Ishikawa (cell line): ENCODE measurements at regions not wholly inside any gene's neighbourhood (a gene's known extent, or its start where the extent isn't known, plus 50 kb on each side); places are given as distances from the start of the nearest gene placed in this dataset.

Experiments
- CEBPB ChIP-seq: IDR thresholded peaks from 2 replicates; pipeline ENCODE4 v1.6.1; 2012
- EGR1 ChIP-seq: IDR thresholded peaks from 2 replicates; pipeline ENCODE4 v1.6.1; 2012
- EP300 ChIP-seq: IDR thresholded peaks from 2 replicates; pipeline ENCODE4 v1.6.1; 2012; ENCODE audit warnings: borderline replicate concordance
- FOXM1 ChIP-seq: IDR thresholded peaks from 2 replicates; pipeline ENCODE4 v1.6.1; 2012; ENCODE audit warnings: low read depth, borderline replicate concordance
- NFIC ChIP-seq: IDR thresholded peaks from 2 replicates; pipeline ENCODE4 v1.6.1; 2012
- RAD21 ChIP-seq: IDR thresholded peaks from 2 replicates; pipeline ENCODE4 v1.6.1; 2012; ENCODE audit warnings: low read depth
- TAF1 ChIP-seq: IDR thresholded peaks from 2 replicates; pipeline ENCODE4 v1.6.1; 2012; ENCODE audit warnings: low read depth, mild to moderate bottlenecking
- TEAD4 ChIP-seq: IDR thresholded peaks from 2 replicates; pipeline ENCODE4 v1.6.1; 2012
- YY1 ChIP-seq: IDR thresholded peaks from 2 replicates; pipeline ENCODE4 v1.6.1; 2012; ENCODE audit warnings: low read depth
- ZBTB7A ChIP-seq: IDR thresholded peaks from 2 replicates; pipeline ENCODE4 v1.6.1; 2012; ENCODE audit warnings: low read depth
- TF ChIP-seq, protein P1 (sequence below): IDR thresholded peaks from 2 replicates; pipeline ENCODE4 v1.6.1; 2012; ENCODE audit warnings: low read depth, mild to moderate bottlenecking
- TF ChIP-seq, protein P2 (sequence below): IDR thresholded peaks from 2 replicates; pipeline ENCODE4 v1.6.1; 2012
- TF ChIP-seq, protein P3 (sequence below): IDR thresholded peaks from 2 replicates; pipeline ENCODE4 v1.6.1; 2012

DNA sequence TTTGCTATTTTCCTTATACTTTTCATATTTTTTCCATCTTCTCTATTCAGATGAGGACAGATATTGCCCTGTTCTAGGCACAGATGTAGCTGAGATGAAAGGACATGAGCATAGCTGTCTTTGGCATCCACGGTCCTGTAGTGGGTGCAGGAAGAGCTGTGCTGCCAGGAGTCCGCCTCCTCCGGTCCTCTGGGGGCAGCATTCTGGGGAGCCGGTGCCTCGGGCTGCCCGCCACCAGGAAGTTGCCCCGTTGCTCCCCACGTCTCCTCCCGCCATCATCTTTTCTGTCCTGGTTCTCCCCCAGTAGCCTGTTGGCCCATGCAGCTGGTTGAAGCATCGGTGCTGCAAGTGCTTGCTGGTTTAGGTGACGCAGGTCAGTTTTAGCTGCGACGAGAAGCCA, 170.0 kb upstream of the IRX4 start:
- TF ChIP-seq NFIC (no peak), TAF1 (no peak), EGR1 (no peak), RAD21 (no peak), CEBPB (no peak), YY1 (no peak), EP300 (no peak), FOXM1 (no peak), ZBTB7A (no peak), TEAD4 (no peak)
- TF ChIP-seq, protein P1, sequence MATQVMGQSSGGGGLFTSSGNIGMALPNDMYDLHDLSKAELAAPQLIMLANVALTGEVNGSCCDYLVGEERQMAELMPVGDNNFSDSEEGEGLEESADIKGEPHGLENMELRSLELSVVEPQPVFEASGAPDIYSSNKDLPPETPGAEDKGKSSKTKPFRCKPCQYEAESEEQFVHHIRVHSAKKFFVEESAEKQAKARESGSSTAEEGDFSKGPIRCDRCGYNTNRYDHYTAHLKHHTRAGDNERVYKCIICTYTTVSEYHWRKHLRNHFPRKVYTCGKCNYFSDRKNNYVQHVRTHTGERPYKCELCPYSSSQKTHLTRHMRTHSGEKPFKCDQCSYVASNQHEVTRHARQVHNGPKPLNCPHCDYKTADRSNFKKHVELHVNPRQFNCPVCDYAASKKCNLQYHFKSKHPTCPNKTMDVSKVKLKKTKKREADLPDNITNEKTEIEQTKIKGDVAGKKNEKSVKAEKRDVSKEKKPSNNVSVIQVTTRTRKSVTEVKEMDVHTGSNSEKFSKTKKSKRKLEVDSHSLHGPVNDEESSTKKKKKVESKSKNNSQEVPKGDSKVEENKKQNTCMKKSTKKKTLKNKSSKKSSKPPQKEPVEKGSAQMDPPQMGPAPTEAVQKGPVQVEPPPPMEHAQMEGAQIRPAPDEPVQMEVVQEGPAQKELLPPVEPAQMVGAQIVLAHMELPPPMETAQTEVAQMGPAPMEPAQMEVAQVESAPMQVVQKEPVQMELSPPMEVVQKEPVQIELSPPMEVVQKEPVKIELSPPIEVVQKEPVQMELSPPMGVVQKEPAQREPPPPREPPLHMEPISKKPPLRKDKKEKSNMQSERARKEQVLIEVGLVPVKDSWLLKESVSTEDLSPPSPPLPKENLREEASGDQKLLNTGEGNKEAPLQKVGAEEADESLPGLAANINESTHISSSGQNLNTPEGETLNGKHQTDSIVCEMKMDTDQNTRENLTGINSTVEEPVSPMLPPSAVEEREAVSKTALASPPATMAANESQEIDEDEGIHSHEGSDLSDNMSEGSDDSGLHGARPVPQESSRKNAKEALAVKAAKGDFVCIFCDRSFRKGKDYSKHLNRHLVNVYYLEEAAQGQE, result no peak
- TF ChIP-seq, protein P2, sequence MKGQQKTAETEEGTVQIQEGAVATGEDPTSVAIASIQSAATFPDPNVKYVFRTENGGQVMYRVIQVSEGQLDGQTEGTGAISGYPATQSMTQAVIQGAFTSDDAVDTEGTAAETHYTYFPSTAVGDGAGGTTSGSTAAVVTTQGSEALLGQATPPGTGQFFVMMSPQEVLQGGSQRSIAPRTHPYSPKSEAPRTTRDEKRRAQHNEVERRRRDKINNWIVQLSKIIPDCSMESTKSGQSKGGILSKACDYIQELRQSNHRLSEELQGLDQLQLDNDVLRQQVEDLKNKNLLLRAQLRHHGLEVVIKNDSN, result no peak
- TF ChIP-seq, protein P3, sequence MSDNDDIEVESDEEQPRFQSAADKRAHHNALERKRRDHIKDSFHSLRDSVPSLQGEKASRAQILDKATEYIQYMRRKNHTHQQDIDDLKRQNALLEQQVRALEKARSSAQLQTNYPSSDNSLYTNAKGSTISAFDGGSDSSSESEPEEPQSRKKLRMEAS, result no peak
